NCI-H1930 (cell line): ENCODE measurements at regions not wholly inside any gene's neighbourhood (a gene's known extent, or its start where the extent isn't known, plus 50 kb on each side); places are given as distances from the start of the nearest gene placed in this dataset.
"Not testable (repeated sequence)": the region's sequence is repeated elsewhere in the genome, so short reads cannot be mapped to it uniquely, and the experiment has no call there.

Source experiments
- DNase-seq, 2 experiments: peaks; one replicate each; lab custom pipeline; 2025; lab: John Stamatoyannopoulos, UW

DNA sequence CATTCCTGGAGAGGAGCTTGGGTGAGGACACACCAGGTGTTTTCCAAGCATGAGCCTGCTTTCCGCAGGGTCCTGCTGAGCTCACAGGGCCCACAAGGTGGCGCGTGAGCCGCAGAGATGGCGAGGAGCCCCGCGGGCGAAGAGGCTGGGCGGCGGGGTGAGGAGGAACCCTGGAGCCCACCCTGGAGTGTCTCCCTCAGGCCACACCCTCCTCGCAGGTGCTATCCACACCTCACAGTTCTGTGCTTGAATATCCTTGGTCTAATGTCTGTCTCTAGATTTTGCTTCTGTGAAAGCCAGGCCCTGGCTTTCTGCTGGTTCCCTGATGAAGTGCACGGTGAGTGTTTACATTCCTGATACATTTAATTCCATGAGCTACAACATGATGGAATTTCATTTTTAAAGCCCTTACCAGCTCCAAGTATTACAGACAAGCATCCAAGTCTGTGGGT is 433.6 kb downstream of the ACTR3B start:
- DNase-seq: peak; percentile 74 to 75

- no peak for DNase-seq
Measured at GRCh38 chr7:153217032-153217431, 457.5 kb downstream of the ACTR3B start.

GRCh38 chr7:153224890-153225289 is 465.3 kb downstream of the ACTR3B start:
- DNase-seq: no peak

GRCh38 chr7:153245136-153245535 is 485.6 kb downstream of the ACTR3B start:
- not testable (repeated sequence) for DNase-seq

GRCh38 chr7:153245809-153246208 is 486.3 kb downstream of the ACTR3B start:
- no peak for DNase-seq

- DNase-seq: no peak
Measured at GRCh38 chr7:153247926-153248325, 488.4 kb downstream of the ACTR3B start.

GRCh38 chr7:153258686-153259085 is 499.1 kb downstream of the ACTR3B start:
- DNase-seq: no peak

- no peak for DNase-seq
Measured at GRCh38 chr7:153276394-153276793, 516.8 kb downstream of the ACTR3B start.

GRCh38 chr7:153286763-153287162 is 527.2 kb downstream of the ACTR3B start:
- DNase-seq: no peak

- DNase-seq: no peak
Measured at GRCh38 chr7:153290066-153290465, 530.5 kb downstream of the ACTR3B start.

DNA sequence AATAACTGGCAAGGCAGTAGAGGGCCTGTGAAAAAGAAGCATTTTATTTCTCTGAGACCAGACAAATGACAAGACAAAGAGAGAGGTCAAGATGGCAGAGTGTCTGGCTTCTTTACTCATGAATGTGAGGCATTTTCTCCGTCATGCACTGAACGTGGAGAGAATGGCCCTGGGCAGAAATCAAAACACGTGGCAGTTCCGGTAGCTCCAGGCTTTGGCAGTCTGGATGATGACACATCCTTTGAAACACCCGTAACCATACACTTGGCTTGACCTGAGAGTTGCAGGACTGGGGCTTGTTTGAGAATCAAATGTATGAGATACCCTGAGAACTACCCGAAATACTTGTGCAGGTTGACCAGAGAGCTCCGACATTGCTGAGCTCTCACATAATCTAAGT is 537.6 kb downstream of the ACTR3B start:
- DNase-seq: no peak

- no peak for DNase-seq
Measured at GRCh38 chr7:153301936-153302335, 542.4 kb downstream of the ACTR3B start.

GRCh38 chr7:153320005-153320404 is 560.5 kb downstream of the ACTR3B start:
- DNase-seq: no peak

- DNase-seq: no peak
Measured at GRCh38 chr7:153320681-153321080, 561.1 kb downstream of the ACTR3B start.

DNA sequence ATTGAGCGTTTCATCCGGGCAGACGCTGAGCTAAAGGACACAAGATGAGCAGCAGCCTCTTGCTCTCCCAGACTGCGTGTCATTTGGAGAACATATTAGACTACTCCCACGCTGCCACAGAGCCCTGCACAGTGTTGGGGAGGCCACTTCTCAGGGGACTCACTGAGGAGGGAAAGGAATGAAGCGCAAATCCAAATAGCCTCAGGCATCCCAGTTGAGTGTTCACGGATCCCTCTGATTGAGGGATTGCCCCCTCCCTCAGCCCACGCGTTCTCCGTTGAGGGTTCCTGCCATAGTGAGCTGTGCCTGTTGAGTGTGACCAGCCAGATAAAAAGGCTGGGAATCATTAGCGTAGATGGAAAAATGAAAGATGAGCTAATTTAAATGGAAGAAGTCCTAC is 563.4 kb downstream of the ACTR3B start:
- DNase-seq: no peak

DNA sequence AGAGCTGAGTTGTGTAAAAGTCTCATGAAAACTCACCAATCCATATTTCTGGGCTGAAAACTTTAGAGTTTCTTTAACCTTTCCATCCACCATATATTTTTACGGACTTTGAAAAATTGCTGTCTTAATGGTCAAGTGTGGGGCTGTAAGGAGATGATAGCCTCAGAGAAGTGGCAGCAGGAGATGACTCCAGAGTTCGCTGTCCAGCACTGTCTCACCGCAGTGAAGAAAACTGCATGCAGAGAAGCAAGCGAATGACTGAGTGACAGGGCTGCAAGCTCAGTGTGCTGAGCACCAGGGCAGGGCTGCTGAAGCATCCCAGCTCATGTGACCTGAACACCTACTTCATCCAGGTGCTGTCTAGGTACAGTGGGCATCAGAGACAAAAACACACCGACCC is 564.5 kb downstream of the ACTR3B start:
- DNase-seq: no peak

- DNase-seq: no peak
Measured at GRCh38 chr7:153327683-153328082, 568.1 kb downstream of the ACTR3B start.

DNA sequence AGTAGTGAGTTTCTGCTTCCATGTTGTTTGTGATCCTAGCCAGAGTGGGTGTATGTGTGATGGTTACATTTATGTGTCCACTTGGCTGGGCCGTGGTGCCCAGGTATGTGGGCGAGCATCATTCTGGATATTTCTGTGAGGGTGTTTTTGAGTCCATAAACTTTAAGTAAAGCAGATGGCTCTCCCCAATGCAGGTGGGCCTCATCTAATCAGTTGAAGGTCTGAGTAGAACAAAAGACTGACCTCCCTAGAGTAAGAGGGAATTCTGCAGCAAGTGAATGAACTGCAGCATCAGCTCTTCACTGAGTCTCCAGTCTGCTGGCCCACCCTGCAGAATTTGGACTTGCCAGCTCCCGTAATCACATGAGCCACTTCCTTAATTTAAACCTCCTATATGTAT is 571.9 kb downstream of the ACTR3B start:
- no peak for DNase-seq

DNA sequence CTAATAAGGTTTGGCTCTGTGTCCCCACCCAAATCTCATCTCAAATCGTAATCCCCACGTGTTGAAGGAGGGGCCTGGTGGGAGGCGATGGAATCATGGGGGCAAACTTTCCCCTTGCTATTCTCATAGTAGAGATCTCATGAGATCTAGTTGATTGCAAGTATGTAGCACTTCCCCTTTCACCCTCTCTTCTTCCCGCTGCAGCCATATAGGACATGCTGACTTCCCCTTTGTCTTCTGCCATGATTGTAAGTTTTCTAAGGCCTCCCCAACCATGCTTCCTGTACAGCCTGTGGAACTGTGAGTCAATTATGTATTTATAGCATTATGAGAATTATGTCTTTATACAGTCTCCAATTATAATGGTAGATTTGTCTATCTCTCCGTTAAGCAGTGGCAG is 594.5 kb downstream of the ACTR3B start:
- DNase-seq: no peak

DNA sequence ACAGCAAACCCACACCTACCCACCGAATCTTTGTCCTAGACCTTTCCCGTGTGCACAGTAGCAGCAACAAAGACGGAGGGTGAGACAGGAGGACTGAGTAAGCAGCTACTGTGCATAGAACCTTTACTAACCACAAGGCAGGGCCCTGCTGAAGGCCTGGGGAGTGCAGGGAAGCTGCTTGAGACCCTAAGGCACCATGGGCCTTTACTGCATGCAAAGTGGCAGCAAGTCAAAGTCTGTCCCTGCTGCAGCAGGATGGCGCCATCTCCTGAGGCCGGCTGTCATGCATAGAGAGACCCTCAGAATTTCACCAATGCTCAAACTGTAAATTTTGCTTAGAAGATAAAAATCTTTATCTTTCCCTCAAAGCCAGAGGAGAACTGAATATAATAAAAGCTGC is 610.5 kb downstream of the ACTR3B start:
- DNase-seq: no peak

GRCh38 chr7:153380636-153381035 is 621.1 kb downstream of the ACTR3B start:
- no peak for DNase-seq

DNA sequence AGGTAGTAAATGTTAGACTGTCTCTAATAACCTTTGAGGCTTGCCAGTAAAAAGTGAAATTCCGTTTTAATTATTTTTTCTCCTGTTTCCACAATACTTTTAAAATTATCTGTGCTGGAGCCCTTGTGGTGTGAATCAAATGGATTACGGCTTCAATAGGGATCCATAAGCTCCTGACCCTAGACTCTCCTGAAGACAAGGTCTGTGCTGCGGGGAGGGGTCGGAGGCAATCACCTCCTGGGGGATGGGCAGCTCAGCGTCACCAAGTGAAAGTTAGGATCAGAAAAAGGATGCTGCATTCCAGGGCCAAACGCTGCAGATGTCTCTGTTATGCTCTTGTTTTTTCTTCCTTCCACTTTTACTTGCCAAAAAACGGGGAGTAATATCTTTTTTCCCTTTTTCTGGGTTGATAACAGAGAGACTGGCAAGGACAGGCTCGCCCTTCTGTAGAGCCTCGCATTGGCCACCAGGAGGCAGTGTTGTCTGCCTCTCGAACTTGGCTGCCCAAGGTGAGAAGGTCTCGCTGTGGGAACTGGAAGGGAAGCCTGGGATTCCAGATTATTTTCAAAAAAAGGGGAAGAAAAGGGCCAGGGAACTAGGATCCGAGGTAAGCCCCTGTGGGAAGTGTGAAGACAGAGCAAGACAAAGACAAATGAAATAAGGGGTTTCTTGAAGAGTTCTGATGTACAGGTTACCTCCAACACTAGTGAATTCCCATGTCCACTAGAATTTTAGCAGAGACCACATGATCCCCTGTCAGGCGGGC is 621.9 kb downstream of the ACTR3B start:
- peak in 1 of 2 experiments; percentile 60 for DNase-seq

DNA sequence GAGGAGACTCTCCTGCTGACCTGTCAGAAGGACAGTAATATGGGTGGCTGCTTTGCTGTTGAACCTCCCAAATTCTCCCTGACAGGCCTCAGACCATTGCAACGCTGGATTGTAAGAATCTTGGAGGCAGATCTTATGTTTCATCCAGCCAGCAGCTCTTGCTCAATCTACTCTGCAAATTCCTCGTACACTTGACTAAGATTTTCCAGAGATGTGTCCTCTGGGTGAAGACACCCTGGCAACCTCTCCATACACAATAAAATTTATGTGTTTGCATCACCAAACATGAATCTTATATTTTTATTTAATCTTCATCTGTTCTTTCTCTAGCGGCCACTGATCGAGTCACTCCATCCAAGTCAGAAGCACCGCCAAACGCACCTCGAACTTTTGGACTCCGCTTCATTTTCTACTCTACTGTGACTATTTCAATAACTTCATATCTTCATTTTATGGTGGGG is 623.1 kb downstream of the ACTR3B start:
- DNase-seq: no peak

DNA sequence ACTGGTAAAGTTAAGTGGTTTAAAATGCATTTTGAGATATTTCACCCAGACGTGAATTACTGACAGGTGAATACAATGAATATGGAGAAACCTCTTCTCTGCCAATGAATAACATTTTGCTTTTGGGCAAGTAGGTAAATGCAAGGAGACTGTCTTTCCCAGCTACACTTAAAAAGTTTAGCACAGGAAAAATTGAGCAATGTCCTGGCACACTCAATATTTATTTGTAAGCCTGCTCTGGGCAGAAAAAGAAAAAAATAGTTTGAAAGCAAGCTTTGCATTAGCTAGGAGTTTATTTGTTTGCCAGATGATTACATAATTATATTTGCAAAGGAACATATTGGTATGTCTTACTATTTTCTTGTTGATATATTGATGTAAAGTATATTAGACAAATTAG is 624.2 kb downstream of the ACTR3B start:
- no peak for DNase-seq
